ENCODE measurements at regions not wholly inside any gene's neighbourhood (a gene's known extent, or its start where the extent isn't known, plus 50 kb on each side); places are given as distances from the start of the nearest gene placed in this dataset.

DNA sequence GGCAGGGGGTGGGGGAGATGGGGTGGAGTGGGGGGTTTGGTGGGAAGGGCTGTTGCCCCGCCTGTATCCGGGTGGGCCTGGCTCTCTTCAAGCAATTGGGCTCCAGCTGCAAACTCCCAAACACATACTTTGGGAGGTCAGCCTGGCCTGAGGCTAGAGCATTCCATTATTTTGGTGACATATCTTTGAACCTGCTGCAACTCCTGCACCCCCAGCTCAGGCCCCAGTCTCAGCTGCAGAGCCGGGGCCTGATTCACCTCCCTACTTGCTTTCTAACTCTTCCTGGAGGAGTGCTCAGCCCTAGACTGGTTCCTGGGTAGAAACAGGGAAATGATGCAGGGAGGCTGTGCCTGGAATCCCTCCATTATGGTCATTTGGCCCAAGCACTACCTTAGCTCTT lies 140.8 kb upstream of the PRR23C start:
- H3K27ac Mint-ChIP-seq = no peak overlapping the region
- H3K9me3 ChIP-seq (ENCODE audit: control insufficient read depth, low read length) = no peaks in the 10 kb centered on the region
- H3K27me3 Mint-ChIP-seq (ENCODE audit: insufficient read depth) = no peaks in the 10 kb centered on the region
- 93% methylated on average over 3 of the region's 3 CpGs; no CpG with 5 or more reads in 1 of the 2 experiments for WGBS, 2 experiments (ENCODE audit: insufficient coverage in 1 of 2, insufficient read length in 1 of 2)
- peaks cover 3% of the 10 kb centered on the region for H3K9me3 Mint-ChIP-seq
- no peak for DNase-seq
- no peaks in the 10 kb centered on the region for H3K36me3 Mint-ChIP-seq (ENCODE audit: low read depth)
- no peaks in the 10 kb centered on the region for H3K4me1 ChIP-seq (ENCODE audit: control insufficient read depth, insufficient read depth, low read length)
- no peak overlapping the region for H3K9ac ChIP-seq (ENCODE audit: extremely low read depth, low read length, poor library complexity, severe bottlenecking)
- no peaks in the 10 kb centered on the region for H3K4me1 Mint-ChIP-seq
- no peak overlapping the region for H3K4me3 ChIP-seq (ENCODE audit: low read length)
- TF ChIP-seq, protein P1, sequence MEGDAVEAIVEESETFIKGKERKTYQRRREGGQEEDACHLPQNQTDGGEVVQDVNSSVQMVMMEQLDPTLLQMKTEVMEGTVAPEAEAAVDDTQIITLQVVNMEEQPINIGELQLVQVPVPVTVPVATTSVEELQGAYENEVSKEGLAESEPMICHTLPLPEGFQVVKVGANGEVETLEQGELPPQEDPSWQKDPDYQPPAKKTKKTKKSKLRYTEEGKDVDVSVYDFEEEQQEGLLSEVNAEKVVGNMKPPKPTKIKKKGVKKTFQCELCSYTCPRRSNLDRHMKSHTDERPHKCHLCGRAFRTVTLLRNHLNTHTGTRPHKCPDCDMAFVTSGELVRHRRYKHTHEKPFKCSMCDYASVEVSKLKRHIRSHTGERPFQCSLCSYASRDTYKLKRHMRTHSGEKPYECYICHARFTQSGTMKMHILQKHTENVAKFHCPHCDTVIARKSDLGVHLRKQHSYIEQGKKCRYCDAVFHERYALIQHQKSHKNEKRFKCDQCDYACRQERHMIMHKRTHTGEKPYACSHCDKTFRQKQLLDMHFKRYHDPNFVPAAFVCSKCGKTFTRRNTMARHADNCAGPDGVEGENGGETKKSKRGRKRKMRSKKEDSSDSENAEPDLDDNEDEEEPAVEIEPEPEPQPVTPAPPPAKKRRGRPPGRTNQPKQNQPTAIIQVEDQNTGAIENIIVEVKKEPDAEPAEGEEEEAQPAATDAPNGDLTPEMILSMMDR (conservative IDR thresholded peaks at IDR 0.05) = no peak
- H3K27me3 ChIP-seq (ENCODE audit: control insufficient read depth, insufficient read depth, low read length, poor library complexity, severe bottlenecking) = no peaks in the 10 kb centered on the region
- H3K4me3 Mint-ChIP-seq = no peak overlapping the region
- no peak overlapping the region for H3K27ac ChIP-seq (ENCODE audit: low read depth, low read length)
- no peaks in the 10 kb centered on the region for H3K36me3 ChIP-seq (ENCODE audit: control insufficient read depth, insufficient read depth, low read length)

DNA sequence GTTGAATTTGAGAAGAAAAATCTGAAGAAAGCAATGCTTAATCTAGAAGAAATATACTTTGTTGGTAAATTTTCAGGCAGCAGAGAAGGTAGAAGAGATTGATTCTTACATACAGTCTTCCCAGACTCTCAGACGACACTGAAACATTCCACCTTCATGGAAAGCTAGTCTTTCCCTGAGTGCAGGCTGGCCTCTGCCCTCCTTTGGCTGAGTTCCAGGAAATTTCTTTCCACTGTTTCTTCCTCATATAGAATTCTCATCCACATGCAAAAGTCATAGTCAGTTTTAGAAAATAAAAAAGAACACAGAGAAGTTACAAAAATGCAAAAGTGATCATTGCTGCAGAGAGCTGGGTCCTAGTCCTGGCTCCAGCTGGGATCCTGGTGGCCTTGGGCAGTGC lies 142.5 kb upstream of the PRR23C start:
- WGBS, 2 experiments (ENCODE audit: insufficient coverage in 1 of 2, insufficient read length in 1 of 2) = 70 to 82% methylated on average over 1 of the region's 1 CpG
- Histone ChIP-seq H3K4me3 (ENCODE audit: low read length) (no peak overlapping the region), H3K9me3 (ENCODE audit: control insufficient read depth, low read length) (no peaks in the 10 kb centered on the region), H3K36me3 (ENCODE audit: control insufficient read depth, insufficient read depth, low read length) (no peaks in the 10 kb centered on the region), H3K27me3 (ENCODE audit: control insufficient read depth, insufficient read depth, low read length, poor library complexity, severe bottlenecking) (no peaks in the 10 kb centered on the region), H3K4me1 (ENCODE audit: control insufficient read depth, insufficient read depth, low read length) (no peaks in the 10 kb centered on the region), H3K9ac (ENCODE audit: extremely low read depth, low read length, poor library complexity, severe bottlenecking) (no peak overlapping the region), H3K27ac (ENCODE audit: low read depth, low read length) (no peak overlapping the region)
- Mint-ChIP-seq H3K4me1 (no peaks in the 10 kb centered on the region), H3K27me3 (ENCODE audit: insufficient read depth) (no peaks in the 10 kb centered on the region), H3K9me3 (peaks cover 3% of the 10 kb centered on the region), H3K4me3 (no peak overlapping the region), H3K27ac (no peak overlapping the region), H3K36me3 (ENCODE audit: low read depth) (no peaks in the 10 kb centered on the region)
- no peak for DNase-seq
- TF ChIP-seq, protein P1 (conservative IDR thresholded peaks at IDR 0.05) = no peak

DNA sequence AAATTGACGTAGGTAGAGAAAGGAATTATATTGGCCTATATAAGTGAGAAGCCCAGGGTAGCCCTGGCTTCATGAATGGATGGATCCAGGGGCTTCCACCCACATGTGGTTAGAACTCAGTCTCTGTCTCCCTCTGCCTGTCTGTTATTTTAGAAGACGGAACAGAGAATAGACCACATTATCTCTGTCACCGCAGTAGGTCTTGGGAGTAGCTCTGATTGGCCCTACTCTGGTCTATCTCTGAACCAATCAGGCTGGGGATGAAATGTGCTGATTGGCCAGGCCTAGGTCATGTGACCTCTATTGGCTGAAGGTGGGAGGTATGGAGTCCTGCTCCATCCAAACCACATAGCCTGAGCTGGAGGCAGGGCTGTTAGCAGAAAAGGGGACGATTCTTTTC lies 143.0 kb upstream of the PRR23C start:
- no peak overlapping the region for H3K4me3 Mint-ChIP-seq
- TF ChIP-seq, protein P1 (conservative IDR thresholded peaks at IDR 0.05) = no peak
- H3K27me3 ChIP-seq (ENCODE audit: control insufficient read depth, insufficient read depth, low read length, poor library complexity, severe bottlenecking) = no peaks in the 10 kb centered on the region
- H3K36me3 ChIP-seq (ENCODE audit: control insufficient read depth, insufficient read depth, low read length) = no peaks in the 10 kb centered on the region
- no peak overlapping the region for H3K27ac Mint-ChIP-seq
- H3K9me3 ChIP-seq (ENCODE audit: control insufficient read depth, low read length) = no peaks in the 10 kb centered on the region
- H3K27ac ChIP-seq (ENCODE audit: low read depth, low read length) = no peak overlapping the region
- no peak for DNase-seq
- 93 to 94% methylated on average over 3 of the region's 4 CpGs for WGBS, 2 experiments (ENCODE audit: insufficient coverage in 1 of 2, insufficient read length in 1 of 2)
- H3K4me1 ChIP-seq (ENCODE audit: control insufficient read depth, insufficient read depth, low read length) = no peaks in the 10 kb centered on the region
- no peak overlapping the region for H3K9ac ChIP-seq (ENCODE audit: extremely low read depth, low read length, poor library complexity, severe bottlenecking)
- no peaks in the 10 kb centered on the region for H3K36me3 Mint-ChIP-seq (ENCODE audit: low read depth)
- H3K4me1 Mint-ChIP-seq = no peaks in the 10 kb centered on the region
- peaks cover 3% of the 10 kb centered on the region for H3K9me3 Mint-ChIP-seq
- H3K27me3 Mint-ChIP-seq (ENCODE audit: insufficient read depth) = no peaks in the 10 kb centered on the region
- H3K4me3 ChIP-seq (ENCODE audit: low read length) = no peak overlapping the region
